Stimulated activated CD8-positive, alpha-beta memory T cell treated with anti-CD3 and anti-CD28 coated beads, Interleukin-7, amount 100 ng/mL, for 24 hours (primary cell): ENCODE measurements at regions not wholly inside any gene's neighbourhood (a gene's known extent, or its start where the extent isn't known, plus 50 kb on each side); places are given as distances from the start of the nearest gene placed in this dataset.
"Not testable (repeated sequence)": the region's sequence is repeated elsewhere in the genome, so short reads cannot be mapped to it uniquely, and the experiment has no call there.

Experiments used
- DNase-seq: peaks from one replicate; pipeline ENCODE4 v3.0.0-alpha.2; 2020; ENCODE audit warnings: low read depth

GRCh38 chr22:48078825-48079224 lies 1316.4 kb downstream of the TBC1D22A start:
- no peak for DNase-seq

GRCh38 chr22:48077699-48078098 lies 1315.2 kb downstream of the TBC1D22A start:
- DNase-seq: no peak

GRCh38 chr22:48076008-48076407 lies 1313.6 kb downstream of the TBC1D22A start:
- DNase-seq: no peak

GRCh38 chr22:48075604-48076003 lies 1313.2 kb downstream of the TBC1D22A start:
- DNase-seq: no peak

GRCh38 chr22:48072777-48073176 lies 1310.3 kb downstream of the TBC1D22A start:
- no peak for DNase-seq

GRCh38 chr22:48071828-48072227 lies 1309.4 kb downstream of the TBC1D22A start:
- no peak for DNase-seq

- no peak for DNase-seq
These were observed 1308.9 kb downstream of the TBC1D22A start for GRCh38 chr22:48071305-48071704.

GRCh38 chr22:48070760-48071159 lies 1308.3 kb downstream of the TBC1D22A start:
- no peak for DNase-seq

GRCh38 chr22:48070083-48070482 lies 1307.6 kb downstream of the TBC1D22A start:
- no peak for DNase-seq

- DNase-seq: no peak
These were observed 1306.8 kb downstream of the TBC1D22A start for GRCh38 chr22:48069256-48069655.

GRCh38 chr22:48068323-48068885 lies 1306.0 kb downstream of the TBC1D22A start:
- DNase-seq: no peak

GRCh38 chr22:48065892-48066291 lies 1303.4 kb downstream of the TBC1D22A start:
- DNase-seq: no peak

GRCh38 chr22:48061726-48062125 lies 1299.3 kb downstream of the TBC1D22A start:
- DNase-seq: no peak

- no peak for DNase-seq
These were observed 1297.8 kb downstream of the TBC1D22A start for GRCh38 chr22:48060266-48060665.

GRCh38 chr22:48059521-48059920 lies 1297.1 kb downstream of the TBC1D22A start:
- DNase-seq: not testable (repeated sequence)

- no peak for DNase-seq
These were observed 1294.8 kb downstream of the TBC1D22A start for GRCh38 chr22:48057116-48057835.

- DNase-seq: no peak
These were observed 1293.4 kb downstream of the TBC1D22A start for GRCh38 chr22:48055827-48056226.

GRCh38 chr22:48055185-48055584 lies 1292.7 kb downstream of the TBC1D22A start:
- DNase-seq: no peak

GRCh38 chr22:48054596-48054995 lies 1292.1 kb downstream of the TBC1D22A start:
- no peak for DNase-seq

GRCh38 chr22:48053973-48054372 lies 1291.5 kb downstream of the TBC1D22A start:
- no peak for DNase-seq

GRCh38 chr22:48053486-48053885 lies 1291.0 kb downstream of the TBC1D22A start:
- DNase-seq: no peak

- DNase-seq: no peak
These were observed 1290.1 kb downstream of the TBC1D22A start for GRCh38 chr22:48052621-48052890.

- no peak for DNase-seq
These were observed 1289.6 kb downstream of the TBC1D22A start for GRCh38 chr22:48051796-48052620.
